Erythroblast (primary cell): ENCODE measurements at regions not wholly inside any gene's neighbourhood (a gene's known extent, or its start where the extent isn't known, plus 50 kb on each side); places are given as distances from the start of the nearest gene placed in this dataset.

ENCODE experiments used
- GATA1 ChIP-seq: IDR thresholded peaks from 2 replicates; pipeline ENCODE4 v1.6.1; 2011; ENCODE audit warnings: low read depth, mild to moderate bottlenecking, control low read depth, low read length, moderate library complexity
- POLR2A ChIP-seq: IDR thresholded peaks from 2 replicates; pipeline ENCODE4 v1.6.1; 2011; ENCODE audit warnings: mild to moderate bottlenecking, low read length

DNA sequence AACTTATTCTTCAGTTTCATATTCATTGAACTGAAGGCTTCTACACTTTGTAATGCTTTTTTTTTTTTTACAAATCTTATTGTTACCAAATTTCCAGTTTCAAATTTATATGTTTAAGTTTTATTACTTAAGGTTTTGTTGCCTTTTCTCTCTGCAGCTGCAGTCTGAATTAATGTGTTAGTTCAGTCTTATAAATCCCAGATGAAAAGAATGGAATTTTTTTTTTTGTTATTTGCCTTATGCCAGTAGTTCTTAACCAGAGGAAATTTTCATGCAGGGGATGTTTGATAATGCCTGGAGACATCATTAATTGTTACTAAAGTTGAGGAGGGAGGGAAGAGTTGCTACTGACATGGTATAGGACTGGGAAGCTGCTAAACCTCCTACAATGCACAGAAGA is 367.9 kb upstream of the SPRY2 start:
- TF ChIP-seq POLR2A (no peak), GATA1 (no peak)
